ENCODE measurements at regions not wholly inside any gene's neighbourhood (a gene's known extent, or its start where the extent isn't known, plus 50 kb on each side); places are given as distances from the start of the nearest gene placed in this dataset.
"Not testable (repeated sequence)": the region's sequence is repeated elsewhere in the genome, so short reads cannot be mapped to it uniquely, and the experiment has no call there.

- no peak overlapping the region for H3K27ac ChIP-seq
- DNase-seq (ENCODE audit: low spot score), result no peak
- no peak for TF ChIP-seq CTCF (conservative IDR thresholded peaks at IDR 0.05; ENCODE audit: low read depth)
- POLR2A ChIA-PET (ENCODE audit: low non-redundant PET), result no interaction called here
- CTCF ChIA-PET, result interaction anchor here (0.6 kb wide), 1 partner anchor 264 kb away, joined by 3 read pairs; no protein-coding TSS in a partner anchor
These were observed 101.3 kb upstream of the HES1 start for GRCh38 chr3:194034346-194035336.

GRCh38 chr3:194035406-194036138, 100.4 kb upstream of the HES1 start:
- TF ChIP-seq CTCF (conservative IDR thresholded peaks at IDR 0.05; ENCODE audit: low read depth), result no peak
- CTCF ChIA-PET, result no interaction called here
- POLR2A ChIA-PET (ENCODE audit: low non-redundant PET), result no interaction called here
- no peak for DNase-seq (ENCODE audit: low spot score)
- H3K27ac ChIP-seq, result no peak overlapping the region

GRCh38 chr3:194036842-194037241, 99.1 kb upstream of the HES1 start:
- no peak overlapping the region for H3K27ac ChIP-seq
- POLR2A ChIA-PET (ENCODE audit: low non-redundant PET), result no interaction called here
- CTCF ChIA-PET, result no interaction called here
- TF ChIP-seq CTCF (conservative IDR thresholded peaks at IDR 0.05; ENCODE audit: low read depth), result no peak
- no peak for DNase-seq (ENCODE audit: low spot score)

- CTCF ChIA-PET, result interaction anchor here (0.6 to 1.1 kb wide), 3 partner anchors 16 to 653 kb away, joined by 3 to 6 read pairs (median 3); no protein-coding TSS in a partner anchor
- POLR2A ChIA-PET (ENCODE audit: low non-redundant PET); H3K27ac ChIP-seq; DNase-seq (ENCODE audit: low spot score): not testable (repeated sequence)
These were observed 97.6 kb upstream of the HES1 start for GRCh38 chr3:194038346-194038745.

GRCh38 chr3:194038960-194039359, 97.0 kb upstream of the HES1 start:
- TF ChIP-seq CTCF (conservative IDR thresholded peaks at IDR 0.05; ENCODE audit: low read depth), result no peak
- H3K27ac ChIP-seq, result no peak overlapping the region
- ChIA-PET POLR2A (ENCODE audit: low non-redundant PET) (no interaction called here), CTCF (interaction anchor here (0.7 to 1.1 kb wide), 2 partner anchors 16 to 652 kb away, joined by 3 read pairs; no protein-coding TSS in a partner anchor)
- no peak for DNase-seq (ENCODE audit: low spot score)

GRCh38 chr3:194040516-194041273, 95.3 kb upstream of the HES1 start:
- no peak for DNase-seq (ENCODE audit: low spot score)
- POLR2A ChIA-PET (ENCODE audit: low non-redundant PET), result no interaction called here
- CTCF ChIA-PET, result interaction anchor here (0.6 kb wide), 1 partner anchor 13 kb away, joined by 5 read pairs; no protein-coding TSS in a partner anchor
- TF ChIP-seq CTCF (conservative IDR thresholded peaks at IDR 0.05; ENCODE audit: low read depth), result no peak
- H3K27ac ChIP-seq, result no peak overlapping the region

All from RWPE1 (cell line).